Mucosa of gallbladder (tissue), 1 donor: ENCODE measurements at regions not wholly inside any gene's neighbourhood (a gene's known extent, or its start where the extent isn't known, plus 50 kb on each side); places are given as distances from the start of the nearest gene placed in this dataset.
"Not testable (repeated sequence)": the region's sequence is repeated elsewhere in the genome, so short reads cannot be mapped to it uniquely, and the experiment has no call there.

Experiments
- DNase-seq: peaks from one replicate; pipeline ENCODE4 v3.0.0-alpha.2; 2020; ENCODE audit warnings: low spot score
- donor health status: DM: no; HTN: no; CAD: no.

GRCh38 chr5:115751176-115751575, 65.3 kb downstream of the CDO1 start:
- DNase-seq, result no peak

DNA sequence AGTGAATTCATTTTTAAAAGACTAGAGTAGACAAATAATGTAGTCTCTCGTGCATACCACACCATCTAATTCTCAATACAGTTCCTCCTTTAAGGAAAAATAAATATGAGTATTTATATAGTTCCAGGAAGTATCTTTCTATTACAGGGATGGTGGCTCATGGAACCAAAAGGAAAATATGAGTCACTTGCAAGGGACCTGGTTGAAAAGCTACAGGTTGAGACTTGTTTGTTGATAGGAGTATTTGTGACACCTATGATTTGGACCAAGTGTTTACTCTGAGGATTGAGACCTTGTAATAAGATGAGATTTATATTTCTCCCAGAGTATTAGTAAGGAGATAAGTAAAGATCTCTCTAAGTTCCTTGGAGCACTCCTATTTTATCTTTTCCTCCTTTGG, 67.4 kb downstream of the CDO1 start:
- DNase-seq, result no peak

GRCh38 chr5:115739245-115739644, 77.2 kb downstream of the CDO1 start:
- DNase-seq, result not testable (repeated sequence)

GRCh38 chr5:115738830-115739229, 77.6 kb downstream of the CDO1 start:
- DNase-seq, result no peak

- no peak for DNase-seq
Measured at GRCh38 chr5:115737452-115737851, 79.0 kb downstream of the CDO1 start.

DNA sequence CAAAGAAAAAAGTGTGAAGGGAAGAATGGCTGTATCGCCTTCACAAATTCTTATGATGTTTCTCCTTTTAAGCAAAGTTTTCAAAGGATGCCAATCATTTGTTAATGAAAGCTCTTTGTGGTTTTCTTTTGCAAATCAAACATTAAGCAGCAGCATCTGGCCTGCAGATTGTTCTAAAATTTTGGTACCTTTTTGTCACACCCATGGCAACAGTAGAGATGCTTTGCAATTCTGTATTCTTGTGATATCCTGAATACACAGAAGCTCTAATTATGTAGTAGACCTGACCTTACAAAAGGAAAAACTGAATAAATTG, 79.8 kb downstream of the CDO1 start:
- DNase-seq, result no peak

DNA sequence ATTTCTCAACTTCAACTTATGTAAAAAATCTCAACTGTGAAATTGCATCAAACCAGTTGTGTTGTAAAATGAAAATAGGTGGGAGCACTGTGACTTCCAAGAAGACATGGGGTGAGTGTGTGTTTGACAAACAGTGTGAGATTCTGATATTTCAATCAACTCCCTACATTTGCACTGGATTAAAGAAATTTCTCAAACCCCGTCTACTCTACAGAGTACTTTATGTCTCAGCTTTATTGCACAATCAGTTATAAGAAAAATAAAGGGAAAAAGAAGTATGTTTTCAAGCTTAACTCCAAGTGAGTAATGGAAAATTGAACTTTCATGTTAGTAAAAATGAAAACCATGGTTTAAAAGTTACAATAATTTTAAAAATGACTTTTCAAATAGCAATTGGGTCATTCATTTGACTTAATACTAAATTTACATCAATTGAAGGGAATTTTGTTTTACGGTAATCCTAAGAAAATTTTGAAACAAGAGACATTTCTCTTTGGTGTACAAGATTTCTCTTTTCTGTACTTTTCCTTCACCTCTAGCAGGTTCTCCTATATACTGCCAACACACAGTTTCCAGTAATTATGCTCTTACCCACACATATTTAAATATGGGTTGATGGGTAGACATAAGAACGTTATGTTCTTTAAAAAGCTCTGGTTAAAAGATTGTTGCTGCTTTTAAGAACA, 80.3 kb downstream of the CDO1 start:
- DNase-seq, result no peak

DNA sequence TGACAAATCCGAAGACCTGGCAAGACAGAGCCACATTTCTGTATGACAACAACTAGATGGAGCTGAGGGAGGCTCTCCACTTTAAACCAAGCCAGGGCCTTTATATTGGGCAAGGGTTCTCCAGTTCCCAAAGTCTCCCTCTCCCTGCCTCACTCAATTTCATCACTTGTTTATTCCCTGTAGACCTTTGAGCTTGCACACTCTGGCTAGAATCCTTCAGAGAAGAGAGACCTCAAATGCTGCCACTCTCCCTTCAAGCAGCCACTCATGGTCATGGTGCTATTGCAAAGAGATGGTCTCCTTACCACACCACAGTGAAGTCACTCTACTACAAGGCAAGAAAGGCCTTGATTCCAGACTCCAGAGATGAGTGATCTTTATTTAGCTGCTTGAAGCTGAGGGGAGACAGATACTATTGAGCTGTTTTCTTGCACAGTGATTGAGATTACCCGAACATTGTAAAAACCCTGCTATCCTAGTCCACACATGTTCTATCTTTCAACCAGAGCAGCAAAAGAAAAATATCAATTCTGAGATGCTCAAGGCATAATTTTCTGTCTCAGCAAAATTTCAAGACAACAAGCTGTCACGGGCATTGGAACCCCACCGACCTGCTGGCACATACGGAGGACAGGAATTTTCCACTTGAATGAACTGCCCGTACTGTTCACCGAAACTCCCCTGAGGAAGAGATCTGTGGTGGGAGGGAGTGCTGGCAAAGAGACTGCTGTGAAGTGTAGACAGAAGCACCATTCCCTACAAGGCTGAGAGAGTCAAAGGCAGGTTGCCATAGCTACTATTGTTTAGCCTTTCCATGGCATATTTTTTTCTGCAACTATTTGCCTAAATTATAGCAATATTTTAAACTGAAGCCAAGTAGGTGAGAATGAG, 81.1 kb downstream of the CDO1 start:
- DNase-seq, result no peak

DNA sequence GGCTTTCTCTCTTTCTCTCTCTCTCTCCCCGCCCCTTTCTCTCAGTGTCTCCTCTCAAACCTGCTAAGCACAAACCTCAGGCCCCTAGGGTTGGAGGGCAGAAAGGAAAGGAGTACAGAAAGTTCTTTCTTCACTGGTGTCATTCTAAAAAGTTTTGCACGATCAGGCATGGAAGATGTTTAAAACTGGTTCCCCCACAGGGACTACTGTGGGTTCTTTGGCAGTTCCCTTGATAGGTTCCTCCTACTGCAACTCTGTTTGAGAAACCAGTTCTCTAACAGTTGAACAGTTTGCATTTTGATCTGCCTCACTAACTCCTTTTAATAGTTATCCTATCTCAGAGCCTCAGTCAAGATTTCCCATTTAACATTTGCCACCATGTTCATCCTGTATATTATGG, 82.9 kb downstream of the CDO1 start:
- DNase-seq, result no peak

GRCh38 chr5:115732026-115732425, 84.4 kb downstream of the CDO1 start:
- DNase-seq, result no peak

DNA sequence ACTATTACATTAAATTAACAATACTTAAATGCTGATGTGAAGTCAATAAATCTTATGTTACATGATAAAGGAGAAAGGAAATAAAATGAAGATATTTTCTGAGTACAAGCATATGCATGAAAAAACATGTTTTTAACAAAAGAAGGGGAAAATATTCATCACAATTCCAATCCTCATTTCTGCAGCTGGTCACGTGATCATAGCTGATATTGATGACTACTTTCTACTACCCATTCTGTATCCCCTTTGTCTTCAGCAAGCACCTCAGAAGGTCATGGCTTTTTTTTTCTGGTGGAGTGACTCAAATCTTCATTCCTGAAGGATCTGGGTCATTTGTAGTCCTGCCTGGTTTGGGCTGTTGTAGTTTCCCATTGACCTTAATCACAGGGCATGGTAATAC, 90.9 kb downstream of the CDO1 start:
- no peak for DNase-seq

GRCh38 chr5:115723220-115723619, 93.2 kb downstream of the CDO1 start:
- DNase-seq, result no peak

DNA sequence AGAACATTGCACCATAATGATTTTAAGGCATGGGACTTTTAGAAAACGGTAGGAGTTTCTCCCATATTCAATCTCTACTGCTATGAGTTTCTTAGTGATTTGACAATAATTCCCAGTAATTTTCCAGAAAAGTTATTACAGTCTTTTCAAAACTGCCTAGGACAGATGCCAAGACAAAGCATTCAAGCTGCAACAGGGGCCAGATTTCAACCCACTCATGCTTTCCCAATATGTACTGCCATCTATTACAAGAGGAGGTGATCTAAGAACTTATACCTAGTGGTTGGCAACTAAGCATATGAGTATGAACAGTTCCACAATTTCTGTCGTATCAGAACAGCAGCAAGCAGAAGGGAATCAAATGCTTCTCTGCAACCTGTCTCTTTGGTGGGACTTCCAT, 95.1 kb upstream of the TMED7 start:
- DNase-seq, result no peak

DNA sequence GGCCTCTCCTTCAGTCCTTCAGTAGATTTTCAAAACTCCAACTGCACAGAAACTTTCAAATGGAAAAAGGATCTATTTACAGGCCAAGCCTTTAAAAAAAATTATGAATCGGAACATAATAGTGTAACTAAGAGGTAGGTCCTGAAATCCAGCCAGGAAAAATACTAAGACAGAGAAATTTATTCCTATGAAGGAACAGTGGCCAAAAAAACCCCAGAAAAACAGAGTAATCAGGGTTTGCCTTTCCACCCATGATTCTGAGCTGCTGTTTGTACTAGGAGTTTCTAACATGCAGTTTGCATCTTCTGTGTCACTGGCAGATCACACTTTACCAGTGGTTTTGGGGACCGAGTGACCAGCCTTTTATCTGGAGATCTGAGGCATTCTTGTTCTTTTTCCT, 93.1 kb upstream of the TMED7 start:
- DNase-seq, result no peak

- no peak for DNase-seq
Measured at GRCh38 chr5:115713408-115713807, 87.6 kb upstream of the TMED7 start.

DNA sequence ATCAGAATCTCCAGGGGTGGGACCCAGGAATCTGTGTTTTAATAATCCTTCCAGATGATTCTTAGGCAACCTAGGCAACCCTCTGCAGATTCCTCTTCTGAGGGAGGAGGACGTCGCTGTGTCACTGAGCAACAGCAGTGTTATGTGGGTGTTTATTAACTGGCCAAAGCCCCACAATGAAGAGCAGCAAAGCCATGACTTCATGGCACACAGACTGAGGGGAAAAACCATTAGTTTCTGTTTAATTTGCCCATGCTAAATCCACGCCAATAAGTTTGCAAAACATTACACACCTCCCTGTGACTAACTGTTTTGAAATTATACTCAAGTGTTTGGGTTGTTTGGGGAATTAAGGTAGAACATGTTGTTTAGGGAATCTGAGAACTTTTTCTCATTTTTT, 83.7 kb upstream of the TMED7 start:
- DNase-seq, result no peak

- DNase-seq, result no peak
Measured at GRCh38 chr5:115708819-115709477, 83.1 kb upstream of the TMED7 start.

DNA sequence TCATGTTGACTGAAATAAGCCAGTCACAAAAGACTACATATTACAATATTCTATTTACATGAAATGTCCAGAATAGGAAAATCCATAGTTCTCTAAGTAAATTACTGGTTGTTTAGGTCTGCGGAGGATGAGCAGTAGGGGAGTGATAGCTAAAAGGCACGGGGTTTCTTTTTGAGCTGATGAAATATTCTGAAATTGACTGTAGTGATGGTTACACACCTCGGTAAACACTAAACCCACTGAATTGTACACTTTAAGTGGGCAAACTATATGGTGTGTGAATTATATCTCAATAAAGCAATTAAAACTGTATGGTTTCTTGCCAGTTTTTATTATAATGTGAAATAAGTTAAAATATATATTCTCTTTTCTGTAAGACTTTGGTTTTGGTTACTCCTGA, 77.7 kb upstream of the TMED7 start:
- no peak for DNase-seq

DNA sequence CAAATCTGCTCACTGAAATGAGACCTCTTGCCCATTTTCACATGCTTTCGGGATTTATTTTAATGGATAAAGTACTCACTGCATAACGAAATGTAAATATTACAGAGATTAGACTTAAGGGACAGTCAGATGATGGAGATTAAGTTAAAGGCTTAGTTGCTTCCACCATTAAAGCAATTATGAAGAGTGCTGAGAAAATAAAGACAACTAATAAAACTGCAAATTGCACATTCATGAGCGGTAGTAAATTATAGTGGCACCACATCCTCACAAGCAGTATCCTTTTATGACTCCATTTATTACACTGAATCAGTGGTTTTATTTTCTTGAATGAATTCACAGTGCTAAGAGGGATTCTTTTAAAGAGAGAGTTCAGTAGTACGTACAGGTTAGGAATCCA, 76.2 kb upstream of the TMED7 start:
- DNase-seq, result no peak

- no peak for DNase-seq
Measured at GRCh38 chr5:115699967-115700366, 74.1 kb upstream of the TMED7 start.

GRCh38 chr5:115696141-115696650, 70.4 kb upstream of the TMED7 start:
- DNase-seq, result no peak

DNA sequence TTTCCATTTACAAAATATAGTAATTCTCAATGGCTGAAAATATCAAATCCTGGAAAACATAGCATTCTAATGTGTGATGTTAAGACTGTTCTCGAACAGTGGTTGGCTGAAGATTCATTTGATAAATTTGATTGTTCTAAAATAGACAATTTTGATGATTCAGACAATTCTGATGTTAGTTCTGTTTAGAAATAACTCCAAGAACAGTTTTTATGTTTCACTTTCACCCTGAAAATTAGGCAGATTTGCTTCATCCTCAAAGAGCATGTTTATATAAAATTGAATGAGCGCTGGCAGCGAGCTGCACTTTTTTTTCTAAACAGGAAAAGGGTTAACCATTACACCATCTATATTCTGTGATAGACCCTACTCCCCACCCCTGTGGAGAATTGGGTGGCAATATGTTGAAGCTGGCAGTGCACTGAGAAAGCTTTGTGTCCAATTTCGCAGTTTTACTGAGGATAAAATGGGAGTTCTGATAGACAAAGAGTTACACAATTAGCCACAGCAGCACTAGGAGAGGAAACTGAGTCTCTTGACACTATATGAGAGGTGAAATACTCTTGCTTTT, 69.6 kb upstream of the TMED7 start:
- no peak for DNase-seq
